Right lobe of liver (tissue), 4 donors: ENCODE measurements at regions not wholly inside any gene's neighbourhood (a gene's known extent, or its start where the extent isn't known, plus 50 kb on each side); places are given as distances from the start of the nearest gene placed in this dataset.

Experiments used
- POLR2A ChIP-seq: fragments of 450-650 bp; IDR thresholded peaks from one replicate; pipeline ENCODE4 v1.6.1; 2017; ENCODE audit warnings: antibody characterized with exemption, mild to moderate bottlenecking
- TF ChIP-seq, protein P1 (sequence below), 4 donors: fragments of 200-600 bp in 3 of 4; fragments of 450-650 bp in 1 of 4; IDR thresholded peaks; one replicate each; pipeline versions ENCODE4 v1.5.1 to v1.8.0; 2016 to 2022; ENCODE audit warnings: antibody characterized with exemption in 4 of 4, mild to moderate bottlenecking in 2 of 4
- donor health status: DM: no; HTN: no; CAD: no.
- donor health status: DM: no; HTN: no; CAD: no.
- donor health status: DM: no; HTN: yes; CAD: no.

GRCh38 chr21:27233514-27234115 is 266.7 kb upstream of the ADAMTS5 start:
- no peak for TF ChIP-seq POLR2A
- TF ChIP-seq, protein P1, sequence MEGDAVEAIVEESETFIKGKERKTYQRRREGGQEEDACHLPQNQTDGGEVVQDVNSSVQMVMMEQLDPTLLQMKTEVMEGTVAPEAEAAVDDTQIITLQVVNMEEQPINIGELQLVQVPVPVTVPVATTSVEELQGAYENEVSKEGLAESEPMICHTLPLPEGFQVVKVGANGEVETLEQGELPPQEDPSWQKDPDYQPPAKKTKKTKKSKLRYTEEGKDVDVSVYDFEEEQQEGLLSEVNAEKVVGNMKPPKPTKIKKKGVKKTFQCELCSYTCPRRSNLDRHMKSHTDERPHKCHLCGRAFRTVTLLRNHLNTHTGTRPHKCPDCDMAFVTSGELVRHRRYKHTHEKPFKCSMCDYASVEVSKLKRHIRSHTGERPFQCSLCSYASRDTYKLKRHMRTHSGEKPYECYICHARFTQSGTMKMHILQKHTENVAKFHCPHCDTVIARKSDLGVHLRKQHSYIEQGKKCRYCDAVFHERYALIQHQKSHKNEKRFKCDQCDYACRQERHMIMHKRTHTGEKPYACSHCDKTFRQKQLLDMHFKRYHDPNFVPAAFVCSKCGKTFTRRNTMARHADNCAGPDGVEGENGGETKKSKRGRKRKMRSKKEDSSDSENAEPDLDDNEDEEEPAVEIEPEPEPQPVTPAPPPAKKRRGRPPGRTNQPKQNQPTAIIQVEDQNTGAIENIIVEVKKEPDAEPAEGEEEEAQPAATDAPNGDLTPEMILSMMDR (IDR thresholded peaks at IDR 0.05), result no peak
